HEK293T (cell line): ENCODE measurements at regions not wholly inside any gene's neighbourhood (a gene's known extent, or its start where the extent isn't known, plus 50 kb on each side); places are given as distances from the start of the nearest gene placed in this dataset.

ENCODE experiments used
- ARNT ChIP-seq: fragments of 450-650 bp; IDR thresholded peaks from 2 replicates; pipeline ENCODE4 v1.6.1; 2017; ENCODE audit warnings: mild to moderate bottlenecking
- BHLHE40 ChIP-seq: fragments of 450-650 bp; IDR thresholded peaks from 2 replicates; pipeline ENCODE4 v1.6.1; 2016; ENCODE audit warnings: mild to moderate bottlenecking, moderate library complexity, borderline replicate concordance
- CTBP1 ChIP-seq: fragments of 450-650 bp; IDR thresholded peaks from 2 replicates; pipeline ENCODE4 v1.6.1; 2016; ENCODE audit warnings: borderline replicate concordance
- ELF4 ChIP-seq: fragments of 450-650 bp; IDR thresholded peaks from 2 replicates; pipeline ENCODE4 v1.6.1; 2017; ENCODE audit warnings: antibody characterized with exemption
- FOXK2 ChIP-seq: fragments of 450-650 bp; IDR thresholded peaks from 2 replicates; pipeline ENCODE4 v1.6.1; 2016; ENCODE audit warnings: mild to moderate bottlenecking
- FOXM1 ChIP-seq: fragments of 450-650 bp; IDR thresholded peaks from 2 replicates; pipeline ENCODE4 v1.6.1; 2017; ENCODE audit warnings: mild to moderate bottlenecking, borderline replicate concordance
- HDGF ChIP-seq: fragments of 450-650 bp; IDR thresholded peaks from 2 replicates; pipeline ENCODE4 v1.6.1; 2017; ENCODE audit warnings: antibody characterized with exemption, borderline replicate concordance
- L3MBTL2 ChIP-seq: fragments of 450-650 bp; conservative IDR thresholded peaks from 2 replicates; pipeline ENCODE4 v1.6.1; 2016; ENCODE audit warnings: mild to moderate bottlenecking
- LEF1 ChIP-seq: fragments of 450-650 bp; IDR thresholded peaks from 2 replicates; pipeline ENCODE4 v1.6.1; 2017; ENCODE audit warnings: mild to moderate bottlenecking, borderline replicate concordance
- NFRKB ChIP-seq: fragments of 450-650 bp; IDR thresholded peaks from 2 replicates; pipeline ENCODE4 v1.6.1; 2016; ENCODE audit warnings: mild to moderate bottlenecking, moderate library complexity
- PKNOX1 ChIP-seq: fragments of 450-650 bp; IDR thresholded peaks from 2 replicates; pipeline ENCODE4 v1.6.1; 2016
- SP1 ChIP-seq: fragments of 450-650 bp; IDR thresholded peaks from 2 replicates; pipeline ENCODE4 v1.6.1; 2017
- SUZ12 ChIP-seq: fragments of 450-650 bp; IDR thresholded peaks from 2 replicates; pipeline ENCODE4 v1.6.1; 2016; ENCODE audit warnings: mild to moderate bottlenecking
- TARDBP ChIP-seq: fragments of 450-650 bp; IDR thresholded peaks from 2 replicates; pipeline ENCODE4 v1.6.1; 2016

- TF ChIP-seq HDGF (no peak), NFRKB (no peak), CTBP1 (no peak), ARNT (no peak), L3MBTL2 (no peak), TARDBP (no peak), FOXK2 (no peak), SP1 (no peak), BHLHE40 (no peak), SUZ12 (no peak), FOXM1 (no peak), ELF4 (no peak), LEF1 (no peak), PKNOX1 (no peak)
These were observed 143.2 kb upstream of the ARHGEF26 start for GRCh38 chr3:153978006-153978405.
